ENCODE measurements at regions not wholly inside any gene's neighbourhood (a gene's known extent, or its start where the extent isn't known, plus 50 kb on each side); places are given as distances from the start of the nearest gene placed in this dataset.

GRCh38 chr3:178274711-178275110 lies 261.5 kb upstream of the KCNMB2 start:
- ATAC-seq, result no peak
- FAIRE-seq, result no peak
- H3K27ac ChIP-seq (ENCODE audit: extremely low read length, insufficient read depth, low read length), result no peak overlapping the region
- H3K79me2 ChIP-seq (ENCODE audit: insufficient read depth, low read length), result no peaks in the 10 kb centered on the region
- no peak overlapping the region for H2AFZ ChIP-seq (ENCODE audit: low read length)
- no peak overlapping the region for H3K4me2 ChIP-seq (ENCODE audit: low read depth, low read length)
- H3K9me3 ChIP-seq (ENCODE audit: low read length), result peaks cover 3% of the 10 kb centered on the region; the same call in 1 of the 2 replicates
- no peaks in the 10 kb centered on the region for H3K36me3 ChIP-seq (replicated peaks in 1 of 2; ENCODE audit: control insufficient read depth in 1 of 2, insufficient read depth in 2 of 2, low read length in 2 of 2)
- in situ Hi-C loops (cut with HindIII; ENCODE audit: extremely low pct_ligation_motif_present, low pct_unique_long_range_greater_than_20kb) (no loop called here), intact Hi-C loops (cut with micrococcal nuclease; ENCODE audit: unreplicated experiment) (no loop called here)
- DNase-seq (ENCODE audit: low spot score), result no peak
- CTCF ChIA-PET (ENCODE audit: low intra/inter-chr PET ratio, low total read pairs), result no interaction called here
- BruUV-seq (replicated peaks), result no TSS peak
- no peaks in the 10 kb centered on the region for H3K4me1 ChIP-seq (ENCODE audit: insufficient read depth, low read length)
- H3K9ac ChIP-seq (ENCODE audit: insufficient read depth, low read depth, low read length), result no peak overlapping the region
- H3K4me3 ChIP-seq (replicated peaks in 1 of 3; ENCODE audit: insufficient read depth in 1 of 3, low read depth in 2 of 3, low read length in 3 of 3), result no peak overlapping the region
- no peaks in the 10 kb centered on the region for H4K20me1 ChIP-seq (ENCODE audit: insufficient read depth, low read length)
- POLR2A ChIA-PET, result no interaction called here
- no peaks in the 10 kb centered on the region for H3K27me3 ChIP-seq (ENCODE audit: control insufficient read depth in 1 of 2, insufficient read depth in 2 of 2, low read length in 2 of 2)
- WGBS (ENCODE audit: low lambda C conversion rate), result 8% methylated on average over 4 of the region's 4 CpGs
- TF ChIP-seq ZNF703 (CRISPR knock-in tag; IDR thresholded peaks at IDR 0.05; ENCODE audit: borderline replicate concordance), result no peak

GRCh38 chr3:178275311-178275710 lies 260.9 kb upstream of the KCNMB2 start:
- Histone ChIP-seq H3K79me2 (ENCODE audit: insufficient read depth, low read length) (no peaks in the 10 kb centered on the region), H3K27ac (ENCODE audit: extremely low read length, insufficient read depth, low read length) (no peak overlapping the region), H3K4me2 (ENCODE audit: low read depth, low read length) (no peak overlapping the region), H3K36me3 (replicated peaks in 1 of 2; ENCODE audit: control insufficient read depth in 1 of 2, insufficient read depth in 2 of 2, low read length in 2 of 2) (no peaks in the 10 kb centered on the region), H3K27me3 (ENCODE audit: control insufficient read depth in 1 of 2, insufficient read depth in 2 of 2, low read length in 2 of 2) (no peaks in the 10 kb centered on the region), H3K9ac (ENCODE audit: insufficient read depth, low read depth, low read length) (no peak overlapping the region), H4K20me1 (ENCODE audit: insufficient read depth, low read length) (no peaks in the 10 kb centered on the region), H3K4me1 (ENCODE audit: insufficient read depth, low read length) (no peaks in the 10 kb centered on the region), H3K4me3 (replicated peaks in 1 of 3; ENCODE audit: insufficient read depth in 1 of 3, low read depth in 2 of 3, low read length in 3 of 3) (no peak overlapping the region), H2AFZ (ENCODE audit: low read length) (no peak overlapping the region), H3K9me3 (ENCODE audit: low read length) (peaks cover 6% of the 10 kb centered on the region; the same call in 1 of the 2 replicates)
- POLR2A ChIA-PET, result no interaction called here
- intact Hi-C loops (cut with micrococcal nuclease; ENCODE audit: unreplicated experiment) (no loop called here), in situ Hi-C loops (cut with HindIII; ENCODE audit: extremely low pct_ligation_motif_present, low pct_unique_long_range_greater_than_20kb) (no loop called here)
- no peak for DNase-seq (ENCODE audit: low spot score)
- no peak for ATAC-seq
- no TSS peak for BruUV-seq (replicated peaks)
- CTCF ChIA-PET (ENCODE audit: low intra/inter-chr PET ratio, low total read pairs), result no interaction called here
- TF ChIP-seq PHF20 (CRISPR knock-in tag; IDR thresholded peaks at IDR 0.05) (no peak), ZNF383 (CRISPR knock-in tag; IDR thresholded peaks at IDR 0.05; ENCODE audit: borderline replicate concordance) (no peak), ZNF331 (CRISPR knock-in tag; IDR thresholded peaks at IDR 0.05) (no peak), DR1 (CRISPR knock-in tag; IDR thresholded peaks at IDR 0.05) (no peak)
- FAIRE-seq, result no peak
